B cell (primary cell): ENCODE measurements at regions not wholly inside any gene's neighbourhood (a gene's known extent, or its start where the extent isn't known, plus 50 kb on each side); places are given as distances from the start of the nearest gene placed in this dataset.

Experiments
- EZH2 ChIP-seq: IDR thresholded peaks from 2 replicates; pipeline ENCODE4 v1.6.1; 2012; ENCODE audit warnings: borderline replicate concordance, low read depth, mild to moderate bottlenecking, moderate library complexity, low read length; ENCODE audit not compliant: insufficient read depth, poor library complexity, severe bottlenecking
- TF ChIP-seq, protein P1 (sequence below): fragments of 200-600 bp; IDR thresholded peaks from one replicate; pipeline ENCODE4 v1.8.0; 2022; ENCODE audit warnings: antibody characterized with exemption, mild to moderate bottlenecking

DNA sequence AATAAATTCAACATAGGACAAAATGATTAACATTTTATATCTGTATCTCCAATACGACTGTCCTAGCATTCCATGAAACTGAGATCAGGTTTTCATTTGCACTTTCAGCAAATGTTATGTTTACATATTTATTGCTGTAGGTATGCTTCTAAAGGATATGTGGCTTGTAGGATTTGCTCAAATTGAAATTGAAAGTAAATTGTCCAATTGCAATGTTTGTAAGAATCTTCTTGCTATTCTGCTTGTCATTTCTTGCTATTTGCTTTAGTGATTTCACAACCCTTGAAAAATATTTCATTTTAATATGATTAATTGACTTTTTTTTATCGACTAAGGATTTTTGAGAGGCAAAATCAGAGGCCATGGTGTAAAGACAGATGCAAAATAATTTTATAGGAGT, 904.2 kb upstream of the RAG2 start:
- TF ChIP-seq, protein P1, sequence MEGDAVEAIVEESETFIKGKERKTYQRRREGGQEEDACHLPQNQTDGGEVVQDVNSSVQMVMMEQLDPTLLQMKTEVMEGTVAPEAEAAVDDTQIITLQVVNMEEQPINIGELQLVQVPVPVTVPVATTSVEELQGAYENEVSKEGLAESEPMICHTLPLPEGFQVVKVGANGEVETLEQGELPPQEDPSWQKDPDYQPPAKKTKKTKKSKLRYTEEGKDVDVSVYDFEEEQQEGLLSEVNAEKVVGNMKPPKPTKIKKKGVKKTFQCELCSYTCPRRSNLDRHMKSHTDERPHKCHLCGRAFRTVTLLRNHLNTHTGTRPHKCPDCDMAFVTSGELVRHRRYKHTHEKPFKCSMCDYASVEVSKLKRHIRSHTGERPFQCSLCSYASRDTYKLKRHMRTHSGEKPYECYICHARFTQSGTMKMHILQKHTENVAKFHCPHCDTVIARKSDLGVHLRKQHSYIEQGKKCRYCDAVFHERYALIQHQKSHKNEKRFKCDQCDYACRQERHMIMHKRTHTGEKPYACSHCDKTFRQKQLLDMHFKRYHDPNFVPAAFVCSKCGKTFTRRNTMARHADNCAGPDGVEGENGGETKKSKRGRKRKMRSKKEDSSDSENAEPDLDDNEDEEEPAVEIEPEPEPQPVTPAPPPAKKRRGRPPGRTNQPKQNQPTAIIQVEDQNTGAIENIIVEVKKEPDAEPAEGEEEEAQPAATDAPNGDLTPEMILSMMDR: no peak
- TF ChIP-seq EZH2: no peak
